Dermis blood vessel endothelial cell (primary cell): ENCODE measurements at regions not wholly inside any gene's neighbourhood (a gene's known extent, or its start where the extent isn't known, plus 50 kb on each side); places are given as distances from the start of the nearest gene placed in this dataset.

Source experiments
- DNase-seq: peaks from one replicate; pipeline ENCODE4 v3.0.0; 2010

- no peak for DNase-seq
These were observed 790.1 kb downstream of the TECRL start for GRCh38 chr4:63618883-63619718.

GRCh38 chr4:63607169-63607872, 801.9 kb downstream of the TECRL start:
- DNase-seq, result no peak

GRCh38 chr4:63589796-63590195, 819.5 kb downstream of the TECRL start:
- DNase-seq, result no peak

GRCh38 chr4:63583561-63583960, 825.7 kb downstream of the TECRL start:
- no peak for DNase-seq

GRCh38 chr4:63583007-63583406, 826.2 kb downstream of the TECRL start:
- DNase-seq, result no peak

GRCh38 chr4:63580796-63581475, 828.3 kb downstream of the TECRL start:
- no peak for DNase-seq

- DNase-seq, result no peak
These were observed 830.9 kb downstream of the TECRL start for GRCh38 chr4:63578383-63578782.

GRCh38 chr4:63566658-63567057, 842.6 kb downstream of the TECRL start:
- DNase-seq, result no peak

GRCh38 chr4:63563288-63564014, 845.8 kb downstream of the TECRL start:
- DNase-seq, result no peak

GRCh38 chr4:63558709-63559108, 850.5 kb downstream of the TECRL start:
- no peak for DNase-seq

GRCh38 chr4:63556332-63556731, 852.9 kb downstream of the TECRL start:
- DNase-seq, result no peak

GRCh38 chr4:63553123-63553522, 856.1 kb downstream of the TECRL start:
- no peak for DNase-seq

GRCh38 chr4:63541828-63542227, 867.4 kb downstream of the TECRL start:
- no peak for DNase-seq

GRCh38 chr4:63529581-63530337, 879.5 kb downstream of the TECRL start:
- DNase-seq, result no peak

GRCh38 chr4:63528256-63528991, 880.8 kb downstream of the TECRL start:
- no peak for DNase-seq

GRCh38 chr4:63526251-63526650, 883.0 kb downstream of the TECRL start:
- no peak for DNase-seq

GRCh38 chr4:63524764-63525163, 884.5 kb downstream of the TECRL start:
- no peak for DNase-seq

- no peak for DNase-seq
These were observed 903.4 kb downstream of the TECRL start for GRCh38 chr4:63505714-63506460.

- DNase-seq, result no peak
These were observed 916.0 kb downstream of the TECRL start for GRCh38 chr4:63493265-63493664.

- DNase-seq, result no peak
These were observed 916.7 kb downstream of the TECRL start for GRCh38 chr4:63492515-63492914.

GRCh38 chr4:63464393-63464792, 944.9 kb downstream of the TECRL start:
- DNase-seq, result no peak
